ENCODE measurements at regions not wholly inside any gene's neighbourhood (a gene's known extent, or its start where the extent isn't known, plus 50 kb on each side); places are given as distances from the start of the nearest gene placed in this dataset.

GRCh38 chr3:56983427-56983826 is 77.0 kb upstream of the SPATA12 start:
- no peak for DNase-seq

- no peak for DNase-seq
Measured at GRCh38 chr3:56981445-56982230, 78.8 kb upstream of the SPATA12 start.

- DNase-seq: peak; percentile 96
Measured at GRCh38 chr3:56980798-56981390, 79.6 kb upstream of the SPATA12 start.

- DNase-seq: no peak
Measured at GRCh38 chr3:56980243-56980642, 80.2 kb upstream of the SPATA12 start.

GRCh38 chr3:56979791-56980190 is 80.7 kb upstream of the SPATA12 start:
- DNase-seq: no peak

GRCh38 chr3:56977561-56977889 is 82.9 kb upstream of the SPATA12 start:
- DNase-seq: no peak

GRCh38 chr3:56976651-56977560 is 83.6 kb upstream of the SPATA12 start:
- DNase-seq: peak; percentile 61

GRCh38 chr3:56975567-56975966 is 84.9 kb upstream of the SPATA12 start:
- no peak for DNase-seq

- no peak for DNase-seq
Measured at GRCh38 chr3:56974247-56974930, 86.1 kb upstream of the SPATA12 start.

GRCh38 chr3:56971816-56972215 is 88.6 kb upstream of the SPATA12 start:
- DNase-seq: no peak

GRCh38 chr3:56971261-56971660 is 89.2 kb upstream of the SPATA12 start:
- DNase-seq: no peak

- no peak for DNase-seq
Measured at GRCh38 chr3:56970461-56970879, 90.0 kb upstream of the SPATA12 start.

GRCh38 chr3:56969851-56970250 is 90.6 kb upstream of the SPATA12 start:
- DNase-seq: peak; percentile 34

GRCh38 chr3:56966509-56966908 is 94.0 kb upstream of the SPATA12 start:
- no peak for DNase-seq

GRCh38 chr3:56966104-56966503 is 94.4 kb upstream of the SPATA12 start:
- no peak for DNase-seq

- no peak for DNase-seq
Measured at GRCh38 chr3:56962922-56963321, 97.5 kb upstream of the SPATA12 start.

GRCh38 chr3:56962206-56962605 is 98.3 kb upstream of the SPATA12 start:
- no peak for DNase-seq

- no peak for DNase-seq
Measured at GRCh38 chr3:56960234-56960917, 100.1 kb upstream of the SPATA12 start.

GRCh38 chr3:56958879-56959278 is 101.6 kb upstream of the SPATA12 start:
- DNase-seq: no peak

GRCh38 chr3:56957522-56957921 is 102.9 kb upstream of the SPATA12 start:
- DNase-seq: no peak

GRCh38 chr3:56956906-56957305 is 103.6 kb upstream of the SPATA12 start:
- no peak for DNase-seq

GRCh38 chr3:56955492-56956111 is 104.9 kb upstream of the SPATA12 start:
- no peak for DNase-seq
